IMR-90 (cell line): ENCODE measurements at regions not wholly inside any gene's neighbourhood (a gene's known extent, or its start where the extent isn't known, plus 50 kb on each side); places are given as distances from the start of the nearest gene placed in this dataset.

ENCODE experiments used
- ATAC-seq: fragments of 200-7000 bp; cut with Tn5 transposase; 2 replicates; pipeline ENCODE4 v1.9.1; 2020; ENCODE audit warnings: low read depth, mild to moderate bottlenecking, moderate library complexity
- BruUV-seq: library from RNA; stranded (reverse); fragments of 400-500 nt; replicated peaks from 2 replicates; lab custom pipeline; 2021; lab: Mats Ljungman, UMichigan
- CTCF ChIA-PET: fragments of 300-600 bp; formaldehyde crosslinking; extraction: SDS; loops from one replicate; lab custom pipeline; 2021; ENCODE audit warnings: antibody characterized with exemption; lab: Yijun Ruan, JAX
- POLR2A ChIA-PET: fragments of 300-600 bp; sonication (Branson Sonifier 250); formaldehyde crosslinking; loops from one replicate; lab custom pipeline; 2022; ENCODE audit warnings: antibody characterized with exemption; ENCODE audit not compliant: unreplicated experiment; lab: Charles Lee
- DNase-seq: peaks from one replicate; pipeline ENCODE4 v3.0.0; 2013
- H2AFZ ChIP-seq: replicated peaks from 2 replicates; pipeline ENCODE3; 2013; ENCODE audit warnings: low read length, mild to moderate bottlenecking; ENCODE audit not compliant: poor library complexity
- H2AK5ac ChIP-seq: 2 replicates; pipeline ENCODE4 v1.6.1; 2013; ENCODE audit warnings: low read depth, low read length, inconsistent platforms
- H2AK9ac ChIP-seq: replicated peaks from 2 replicates; pipeline ENCODE3; 2013; ENCODE audit warnings: mild to moderate bottlenecking, low read depth, low read length, moderate library complexity; ENCODE audit not compliant: poor library complexity
- H2BK120ac ChIP-seq: 2 replicates; pipeline ENCODE4 v1.6.1; 2013; ENCODE audit warnings: low read depth, low read length, inconsistent platforms
- H2BK15ac ChIP-seq: 3 replicates; pipeline ENCODE4 v1.6.1; 2013; ENCODE audit warnings: low read depth, low read length, inconsistent platforms
- H2BK20ac ChIP-seq: 2 replicates; pipeline ENCODE4 v1.6.1; 2013; ENCODE audit warnings: low read depth, mild to moderate bottlenecking, inconsistent platforms, low read length, moderate library complexity
- H2BK5ac ChIP-seq: 2 replicates; pipeline ENCODE4 v1.6.1; 2013; ENCODE audit warnings: mild to moderate bottlenecking, low read depth, low read length, inconsistent platforms; ENCODE audit not compliant: poor library complexity, severe bottlenecking
- H3K14ac ChIP-seq: replicated peaks from 2 replicates; pipeline ENCODE4 v1.6.1; 2013; ENCODE audit warnings: low read depth, low read length, inconsistent platforms
- H3K18ac ChIP-seq: 2 replicates; pipeline ENCODE4 v1.6.1; 2013; ENCODE audit warnings: low read depth, low read length, control low read depth
- H3K23ac ChIP-seq: 2 replicates; pipeline ENCODE4 v1.6.1; 2013; ENCODE audit warnings: low read depth, low read length, inconsistent platforms
- H3K27ac ChIP-seq: 2 replicates; pipeline ENCODE4 v1.5.1; 2013; ENCODE audit warnings: mild to moderate bottlenecking, control low read depth, low read length; ENCODE audit not compliant: insufficient read depth
- H3K27me3 ChIP-seq: 2 replicates; pipeline ENCODE4 v1.6.1; 2013; ENCODE audit warnings: low read length; ENCODE audit not compliant: control insufficient read depth, insufficient read depth
- H3K36me3 ChIP-seq: 2 replicates; pipeline ENCODE4 v1.6.1; 2013; ENCODE audit warnings: low read length, mixed read lengths; ENCODE audit not compliant: control insufficient read depth, insufficient read depth
- H3K4ac ChIP-seq: 2 replicates; pipeline ENCODE4 v1.6.1; 2013; ENCODE audit warnings: low read depth, low read length, inconsistent platforms
- H3K4me1 ChIP-seq: 2 replicates; pipeline ENCODE4 v1.6.1; 2013; ENCODE audit warnings: low read length, mixed read lengths; ENCODE audit not compliant: control insufficient read depth, insufficient read depth
- H3K4me2 ChIP-seq: 2 replicates; pipeline ENCODE4 v1.6.1; 2013; ENCODE audit warnings: low read depth, mild to moderate bottlenecking, control low read depth, low read length, moderate library complexity
- H3K4me3 ChIP-seq: 2 replicates; pipeline ENCODE4 v1.5.1; 2013; ENCODE audit warnings: low read depth, mild to moderate bottlenecking, control low read depth, low read length, moderate library complexity; ENCODE audit not compliant: insufficient read depth
- H3K56ac ChIP-seq: 2 replicates; pipeline ENCODE4 v1.6.1; 2013; ENCODE audit warnings: low read length, inconsistent platforms; ENCODE audit not compliant: insufficient read depth; ENCODE audit errors: extremely low read depth
- H3K79me1 ChIP-seq, 2 experiments: 2 replicates each; pipeline ENCODE4 v1.6.1; 2013; ENCODE audit warnings: low read length in 2 of 2, inconsistent platforms in 1 of 2, low read depth in 1 of 2
- H3K9ac ChIP-seq: 2 replicates; pipeline ENCODE4 v1.6.1; 2013; ENCODE audit warnings: low read depth, low read length, control low read depth
- H3K9me1 ChIP-seq: 2 replicates; pipeline ENCODE4 v1.6.1; 2013; ENCODE audit warnings: low read length, inconsistent platforms; ENCODE audit not compliant: insufficient read depth
- H3K9me3 ChIP-seq: 2 replicates; pipeline ENCODE4 v1.6.1; 2013; ENCODE audit warnings: low read length; ENCODE audit not compliant: control insufficient read depth, insufficient read depth
- H4K20me1 ChIP-seq: 2 replicates; pipeline ENCODE4 v1.6.1; 2013; ENCODE audit warnings: low read length, inconsistent platforms; ENCODE audit not compliant: insufficient read depth
- H4K5ac ChIP-seq: 2 replicates; pipeline ENCODE4 v1.6.1; 2013; ENCODE audit warnings: mild to moderate bottlenecking, low read depth, low read length, control low read depth
- H4K8ac ChIP-seq, 2 experiments: 2 replicates each; pipeline ENCODE4 v1.6.1; 2013; ENCODE audit warnings: low read depth in 2 of 2, low read length in 2 of 2, control low read depth in 1 of 2, inconsistent platforms in 1 of 2
- H4K91ac ChIP-seq: 2 replicates; pipeline ENCODE4 v1.6.1; 2013; ENCODE audit warnings: low read depth, low read length, inconsistent platforms; ENCODE audit not compliant: insufficient read depth
- CHD1 ChIP-seq: IDR thresholded peaks from 2 replicates; pipeline ENCODE4 v1.6.1; 2012; ENCODE audit warnings: low read depth, low read length, improper control_type of control experiment
- ELK1 ChIP-seq: fragments of 150-350 bp; IDR thresholded peaks from 2 replicates; pipeline ENCODE4 v1.6.1; 2016; ENCODE audit warnings: low read depth, mild to moderate bottlenecking, low read length, moderate library complexity, borderline replicate concordance
- FOS ChIP-seq: fragments of 150-350 bp; IDR thresholded peaks from 2 replicates; pipeline ENCODE4 v1.6.1; 2016; ENCODE audit warnings: low read depth, low read length
- MAFK ChIP-seq: IDR thresholded peaks from 2 replicates; pipeline ENCODE4 v1.6.1; 2012; ENCODE audit warnings: low read depth, low read length, improper control_type of control experiment
- MXI1 ChIP-seq: IDR thresholded peaks from 2 replicates; pipeline ENCODE4 v1.6.1; 2012; ENCODE audit warnings: low read depth, mild to moderate bottlenecking, low read length, moderate library complexity, borderline replicate concordance
- RAD21 ChIP-seq: IDR thresholded peaks from 2 replicates; pipeline ENCODE4 v1.6.1; 2012; ENCODE audit warnings: low read length, improper control_type of control experiment
- RCOR1 ChIP-seq: IDR thresholded peaks from 2 replicates; pipeline ENCODE4 v1.6.1; 2012; ENCODE audit warnings: mild to moderate bottlenecking, low read length, improper control_type of control experiment; ENCODE audit not compliant: insufficient replicate concordance
- RFX5 ChIP-seq: IDR thresholded peaks from 2 replicates; pipeline ENCODE4 v1.8.0; 2012; ENCODE audit warnings: low read depth, mild to moderate bottlenecking, low read length, moderate library complexity
- USF2 ChIP-seq: fragments of 150-350 bp; IDR thresholded peaks from 2 replicates; pipeline ENCODE4 v1.6.1; 2017; ENCODE audit warnings: mild to moderate bottlenecking, antibody characterized with exemption, low read length, low read depth
- WGBS, 2 experiments: methylation state at CpG; one replicate each; pipeline versions ENCODE4 v1.1.5 to v1.1.7; 2013; ENCODE audit warnings: missing lambda C conversion rate in 2 of 2; ENCODE audit not compliant: insufficient read length in 1 of 2; ENCODE audit errors: extremely low coverage in 2 of 2; 5-methylcytosine and 5-hydroxymethylcytosine counted together
- dilution Hi-C: fragments of 300-500 bp; cut with HindIII; formaldehyde crosslinking; loops from one replicate; pipeline ENCODE4 v1.14.3; 2018; ENCODE audit warnings: low sequenced_read_pairs; ENCODE audit not compliant: unreplicated experiment
- in situ Hi-C: fragments of 300-500 bp; cut with MboI; formaldehyde crosslinking; loops from 3 replicates; pipeline ENCODE4 v1.14.3; 2019; ENCODE audit warnings: low sequenced_read_pairs, inconsistent platforms, mixed read lengths
- intact Hi-C: fragments of 100-400 bp; cut with micrococcal nuclease; formaldehyde crosslinking; loops from 2 replicates; pipeline ENCODE4 v1.10.0; 2022

DNA sequence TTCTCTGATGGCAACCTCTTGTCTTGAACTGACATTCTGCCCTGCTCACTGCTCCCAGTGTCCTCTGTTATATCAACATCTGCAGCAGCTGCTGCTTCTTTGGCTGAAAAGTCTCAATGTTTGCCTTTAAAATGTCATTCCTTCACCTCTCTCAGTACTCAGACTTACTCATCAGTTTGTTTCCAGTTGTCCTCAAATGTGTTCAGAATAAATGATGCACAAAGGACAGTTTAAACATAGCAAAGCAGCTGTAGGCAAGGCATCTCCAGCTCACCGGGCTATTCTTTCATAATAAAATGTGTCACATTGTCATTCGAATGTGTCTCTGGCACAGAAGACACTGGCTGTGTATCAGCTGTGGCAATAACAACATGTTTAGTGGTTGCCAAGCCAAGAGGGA is 590.9 kb upstream of the ZNF608 start:
- CTCF ChIA-PET, result no interaction called here
- H3K4ac ChIP-seq, result no peak overlapping the region

More for the DNA sequence above, 590.9 kb upstream of the ZNF608 start:
- DNase-seq (peak; percentile 31), ATAC-seq (peak; percentile 54)
- no peaks in the 10 kb centered on the region for H4K20me1 ChIP-seq
- peaks cover 4% of the 10 kb centered on the region; the same call in 1 of the 2 replicates for H3K4me1 ChIP-seq
- H2AK9ac ChIP-seq, result no peak overlapping the region
- H4K91ac ChIP-seq, result no peak overlapping the region
- POLR2A ChIA-PET, result no interaction called here
- H3K27ac ChIP-seq, result no peak overlapping the region
- no peaks in the 10 kb centered on the region for H3K9me3 ChIP-seq
- no peak overlapping the region for H2AFZ ChIP-seq
- H3K27me3 ChIP-seq, result no peaks in the 10 kb centered on the region; the same call in 1 of the 2 replicates
- H3K14ac ChIP-seq, result no peak overlapping the region
- H2BK120ac ChIP-seq, result no peak overlapping the region
- H3K4me2 ChIP-seq, result no peak overlapping the region
- no peak overlapping the region for H3K23ac ChIP-seq
- H3K4me3 ChIP-seq, result no peak overlapping the region
- no peaks in the 10 kb centered on the region for H3K9me1 ChIP-seq
- H3K9ac ChIP-seq, result no peak overlapping the region
- WGBS, 2 experiments, result no CpG with 5 or more reads among the region's 2 CpGs
- H2BK15ac ChIP-seq, result no peak overlapping the region
- H4K5ac ChIP-seq, result no peak overlapping the region
- H2AK5ac ChIP-seq, result peak overlapping the region; percentile 21; the same call in 1 of the 2 replicates
- no peak overlapping the region for H3K18ac ChIP-seq
- no peaks in the 10 kb centered on the region for H3K79me1 ChIP-seq
- no TSS peak for BruUV-seq
- no peak overlapping the region for H2BK20ac ChIP-seq
- H2BK5ac ChIP-seq, result no peak overlapping the region
- H4K8ac ChIP-seq, result no peak overlapping the region
- dilution Hi-C loops (no loop called here), in situ Hi-C loops (no loop called here), intact Hi-C loops (no loop called here)
- no peaks in the 10 kb centered on the region for H3K36me3 ChIP-seq
- TF ChIP-seq FOS (no peak), RFX5 (no peak), USF2 (no peak), RAD21 (no peak), MXI1 (no peak), MAFK (no peak), RCOR1 (no peak), CHD1 (no peak), ELK1 (no peak)
- no peak overlapping the region for H3K56ac ChIP-seq
